ENCODE measurements at regions not wholly inside any gene's neighbourhood (a gene's known extent, or its start where the extent isn't known, plus 50 kb on each side); places are given as distances from the start of the nearest gene placed in this dataset.

- Histone ChIP-seq H3K36me3 (ENCODE audit: low read depth, missing control alignments) (no peaks in the 10 kb centered on the region), H3K4me1 (no peaks in the 10 kb centered on the region), H3K27me3 (no peaks in the 10 kb centered on the region), H3K4me3 (no peak overlapping the region), H3K9me3 (no peaks in the 10 kb centered on the region), H3K27ac (no peak overlapping the region)
- intact Hi-C loops (cut with DNase I; ENCODE audit: low total_unique reads), result no loop called here
- 46 to 51% methylated on average over 8 of the region's 8 CpGs for WGBS, 2 donors
- no peak for DNase-seq
- no peak for TF ChIP-seq POLR2A (IDR thresholded peaks at IDR 0.05)
- no peak for TF ChIP-seq CTCF (IDR thresholded peaks at IDR 0.05)
Measured at GRCh38 chr2:175372704-175373701, 191.5 kb upstream of the ATP5MC3 start.

- no peaks in the 10 kb centered on the region for H3K4me1 ChIP-seq
- no peaks in the 10 kb centered on the region for H3K9me3 ChIP-seq
- no peaks in the 10 kb centered on the region for H3K27me3 ChIP-seq
- intact Hi-C loops (cut with DNase I; ENCODE audit: low total_unique reads), result no loop called here
- no peak overlapping the region for H3K27ac ChIP-seq
- no peak for DNase-seq
- H3K36me3 ChIP-seq (ENCODE audit: low read depth, missing control alignments), result no peaks in the 10 kb centered on the region
- no peak overlapping the region for H3K4me3 ChIP-seq
- TF ChIP-seq CTCF (IDR thresholded peaks at IDR 0.05) (no peak), POLR2A (IDR thresholded peaks at IDR 0.05) (no peak)
Measured at GRCh38 chr2:175371378-175371777, 189.9 kb upstream of the ATP5MC3 start.

- DNase-seq, result peak; percentile 54
- intact Hi-C loops (cut with DNase I; ENCODE audit: low total_unique reads), result no loop called here
- no peak overlapping the region for H3K4me3 ChIP-seq
- no peaks in the 10 kb centered on the region for H3K9me3 ChIP-seq
- WGBS, 2 donors, result 32 to 47% methylated on average over 7 of the region's 7 CpGs
- no peak overlapping the region for H3K27ac ChIP-seq
- H3K27me3 ChIP-seq, result no peaks in the 10 kb centered on the region
- no peaks in the 10 kb centered on the region for H3K4me1 ChIP-seq
- H3K36me3 ChIP-seq (ENCODE audit: low read depth, missing control alignments), result no peaks in the 10 kb centered on the region
- TF ChIP-seq POLR2A (IDR thresholded peaks at IDR 0.05) (no peak), CTCF (IDR thresholded peaks at IDR 0.05) (peak; percentile 45 to 63 (median 48))
Measured at GRCh38 chr2:175366815-175367214, 185.3 kb upstream of the ATP5MC3 start.

- TF ChIP-seq CTCF (IDR thresholded peaks at IDR 0.05) (no peak), POLR2A (IDR thresholded peaks at IDR 0.05) (no peak)
- WGBS, 2 donors, result 51 to 59% methylated on average over 5 of the region's 5 CpGs
- peak; percentile 15 for DNase-seq
- Histone ChIP-seq H3K4me3 (no peak overlapping the region), H3K27me3 (no peaks in the 10 kb centered on the region), H3K9me3 (no peaks in the 10 kb centered on the region), H3K27ac (no peak overlapping the region), H3K4me1 (no peaks in the 10 kb centered on the region), H3K36me3 (ENCODE audit: low read depth, missing control alignments) (no peaks in the 10 kb centered on the region)
- intact Hi-C loops (cut with DNase I; ENCODE audit: low total_unique reads), result no loop called here
Measured at GRCh38 chr2:175363699-175364098, 182.2 kb upstream of the ATP5MC3 start.

GRCh38 chr2:175362331-175362730 is 180.8 kb upstream of the ATP5MC3 start:
- 83 to 96% methylated on average over 4 of the region's 4 CpGs for WGBS, 2 donors
- intact Hi-C loops (cut with DNase I; ENCODE audit: low total_unique reads), result no loop called here

More at GRCh38 chr2:175362331-175362730, 180.8 kb upstream of the ATP5MC3 start:
- no peaks in the 10 kb centered on the region for H3K9me3 ChIP-seq
- TF ChIP-seq POLR2A (IDR thresholded peaks at IDR 0.05) (no peak), CTCF (IDR thresholded peaks at IDR 0.05) (no peak)
- H3K27me3 ChIP-seq, result no peaks in the 10 kb centered on the region
- H3K4me3 ChIP-seq, result no peak overlapping the region
- H3K27ac ChIP-seq, result no peak overlapping the region
- no peaks in the 10 kb centered on the region for H3K36me3 ChIP-seq (ENCODE audit: low read depth, missing control alignments)
- H3K4me1 ChIP-seq, result no peaks in the 10 kb centered on the region
- DNase-seq, result no peak

Data from testis (tissue), 2 donors.